RWPE1 (cell line): ENCODE measurements at regions not wholly inside any gene's neighbourhood (a gene's known extent, or its start where the extent isn't known, plus 50 kb on each side); places are given as distances from the start of the nearest gene placed in this dataset.

Experiments
- CTCF ChIA-PET: fragments of 350-600 bp; sonication (Branson Sonifier 250); formaldehyde crosslinking; extraction: SDS; loops from one replicate; lab custom pipeline; 2021; lab: Yijun Ruan, JAX
- POLR2A ChIA-PET: fragments of 400-600 bp; formaldehyde crosslinking; extraction: SDS; loops from one replicate; lab custom pipeline; 2020; ENCODE audit warnings: antibody characterized with exemption; ENCODE audit not compliant: low non-redundant PET; lab: Yijun Ruan, JAX
- DNase-seq: peaks from one replicate; pipeline ENCODE4 v3.0.0; 2012; ENCODE audit warnings: low spot score
- H3K27ac ChIP-seq: fragments of 450-650 bp; 2 replicates; pipeline ENCODE4 v1.5.1; 2017
- TF ChIP-seq, protein P1 (sequence below): fragments of 450-650 bp; conservative IDR thresholded peaks from 2 replicates; pipeline ENCODE4 v1.5.1; 2017; ENCODE audit warnings: low read depth, mild to moderate bottlenecking

DNA sequence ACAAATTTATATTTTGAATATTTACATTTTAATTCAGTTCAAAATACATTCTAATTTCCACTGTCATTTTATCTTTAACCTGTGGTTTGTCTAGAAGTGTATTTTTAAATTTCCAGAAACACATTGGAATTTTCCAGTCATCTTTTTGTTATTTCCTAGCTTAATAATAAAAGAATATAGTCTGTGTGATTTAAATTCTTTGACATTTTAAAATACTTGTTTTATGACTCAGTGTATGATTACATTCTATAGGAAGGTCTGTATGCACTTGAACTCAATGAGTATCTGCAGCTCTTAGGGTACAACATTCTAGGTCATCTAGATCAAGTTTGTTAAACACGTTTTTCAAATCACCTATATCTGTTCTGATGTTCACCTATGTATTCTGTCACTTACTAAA, 88.3 kb upstream of the MBOAT2 start:
- ChIA-PET POLR2A (interaction anchor here (1.5 kb wide), 1 partner anchor 88 kb away, joined by 3 read pairs; the partner anchor contains the start of gene MBOAT2), CTCF (no interaction called here)
- H3K27ac ChIP-seq = no peak overlapping the region
- TF ChIP-seq, protein P1, sequence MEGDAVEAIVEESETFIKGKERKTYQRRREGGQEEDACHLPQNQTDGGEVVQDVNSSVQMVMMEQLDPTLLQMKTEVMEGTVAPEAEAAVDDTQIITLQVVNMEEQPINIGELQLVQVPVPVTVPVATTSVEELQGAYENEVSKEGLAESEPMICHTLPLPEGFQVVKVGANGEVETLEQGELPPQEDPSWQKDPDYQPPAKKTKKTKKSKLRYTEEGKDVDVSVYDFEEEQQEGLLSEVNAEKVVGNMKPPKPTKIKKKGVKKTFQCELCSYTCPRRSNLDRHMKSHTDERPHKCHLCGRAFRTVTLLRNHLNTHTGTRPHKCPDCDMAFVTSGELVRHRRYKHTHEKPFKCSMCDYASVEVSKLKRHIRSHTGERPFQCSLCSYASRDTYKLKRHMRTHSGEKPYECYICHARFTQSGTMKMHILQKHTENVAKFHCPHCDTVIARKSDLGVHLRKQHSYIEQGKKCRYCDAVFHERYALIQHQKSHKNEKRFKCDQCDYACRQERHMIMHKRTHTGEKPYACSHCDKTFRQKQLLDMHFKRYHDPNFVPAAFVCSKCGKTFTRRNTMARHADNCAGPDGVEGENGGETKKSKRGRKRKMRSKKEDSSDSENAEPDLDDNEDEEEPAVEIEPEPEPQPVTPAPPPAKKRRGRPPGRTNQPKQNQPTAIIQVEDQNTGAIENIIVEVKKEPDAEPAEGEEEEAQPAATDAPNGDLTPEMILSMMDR = no peak
- peak; percentile 38 for DNase-seq

DNA sequence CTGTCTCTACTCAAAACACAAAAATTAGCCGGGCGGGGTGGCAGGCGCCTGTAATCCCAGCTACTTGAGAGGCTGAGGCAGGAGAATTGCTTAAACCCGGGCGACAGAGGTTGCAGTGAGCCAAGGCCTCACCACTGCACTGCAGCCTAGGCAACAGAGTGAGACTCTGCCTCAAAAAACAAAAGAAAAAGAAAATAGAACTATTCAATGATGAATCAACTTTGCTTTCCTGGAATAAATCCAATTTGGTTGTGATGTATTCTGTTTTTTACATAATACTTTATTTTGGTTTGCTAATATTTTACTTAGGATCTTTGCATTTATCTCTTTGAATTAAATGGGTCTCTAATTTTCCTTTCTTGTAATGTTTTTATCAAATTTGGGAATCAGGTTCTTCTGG, 86.3 kb upstream of the MBOAT2 start:
- TF ChIP-seq, protein P1 = no peak
- H3K27ac ChIP-seq = no peak overlapping the region
- CTCF ChIA-PET = no interaction called here
- POLR2A ChIA-PET = no interaction called here
- no peak for DNase-seq

DNA sequence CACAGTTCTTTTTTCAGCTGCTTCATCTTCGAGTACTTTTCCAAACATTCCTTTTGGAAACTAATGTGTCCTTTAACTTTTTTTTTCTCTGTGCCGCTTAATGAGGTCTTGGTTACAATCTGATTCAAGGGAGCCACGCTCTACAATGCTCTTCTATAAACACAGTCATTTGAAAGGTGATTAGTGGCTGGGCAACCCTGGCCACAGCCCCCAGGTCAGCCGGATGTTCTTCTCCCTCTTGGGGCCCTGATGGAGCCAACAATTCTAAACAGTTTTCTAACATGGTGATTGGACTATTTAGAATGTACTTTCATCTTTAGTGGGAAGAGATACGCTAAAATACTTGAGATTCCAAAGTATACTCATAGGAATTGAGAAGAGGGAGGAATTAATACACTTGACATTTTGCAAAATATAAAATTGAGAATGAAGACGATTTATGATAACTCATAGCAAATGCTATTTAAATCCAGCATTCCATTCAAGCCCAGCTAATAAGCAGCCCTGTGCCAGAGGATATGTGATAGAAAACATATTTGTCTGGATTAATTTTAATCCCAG, 83.7 kb upstream of the MBOAT2 start:
- POLR2A ChIA-PET = no interaction called here
- CTCF ChIA-PET = no interaction called here
- no peak overlapping the region for H3K27ac ChIP-seq
- DNase-seq = no peak
- TF ChIP-seq, protein P1 = no peak

DNA sequence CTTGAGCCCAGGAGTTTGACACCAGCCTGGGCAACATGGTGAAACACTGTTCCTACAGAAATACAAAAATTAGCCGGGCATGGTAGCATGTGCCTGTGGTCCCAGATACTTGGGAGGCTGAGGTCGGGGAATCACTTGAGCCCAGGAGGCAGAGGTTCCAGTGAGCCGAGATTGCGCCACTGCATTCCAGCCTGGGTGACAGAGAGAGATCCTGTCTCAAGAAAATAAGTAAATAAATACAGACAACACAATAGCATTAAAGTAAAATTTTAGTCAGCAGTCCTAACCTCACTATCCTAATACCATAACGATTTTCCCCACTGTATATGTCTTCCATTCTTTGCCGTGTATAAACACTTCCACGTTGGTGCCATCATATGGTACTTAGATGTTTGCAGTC, 83.0 kb upstream of the MBOAT2 start:
- no peak overlapping the region for H3K27ac ChIP-seq
- DNase-seq = no peak
- POLR2A ChIA-PET = no interaction called here
- TF ChIP-seq, protein P1 = no peak
- CTCF ChIA-PET = no interaction called here

DNA sequence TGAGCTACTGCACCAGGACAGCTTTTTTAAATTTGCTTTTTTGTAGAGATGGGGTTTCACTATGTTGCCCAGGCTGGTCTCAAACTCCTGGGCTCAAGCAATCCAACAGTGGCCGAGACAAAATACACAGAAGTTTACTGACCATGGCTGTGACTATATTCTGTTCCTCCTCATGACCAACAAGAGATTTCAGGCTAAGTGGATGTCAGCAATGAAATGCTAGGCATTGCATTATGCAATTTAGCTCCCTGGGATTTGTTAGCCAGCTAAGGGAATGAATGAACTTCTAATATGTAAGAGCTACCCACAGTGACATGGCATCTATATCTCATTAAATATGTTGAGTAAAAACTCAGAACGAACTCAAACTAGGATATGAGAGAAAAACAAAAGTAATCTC, 81.9 kb upstream of the MBOAT2 start:
- DNase-seq = no peak
- no peak overlapping the region for H3K27ac ChIP-seq
- POLR2A ChIA-PET = interaction anchor here (0.5 kb wide), 1 partner anchor 73 kb away, joined by 6 read pairs; no protein-coding TSS in a partner anchor
- CTCF ChIA-PET = interaction anchor here (0.5 kb wide), 1 partner anchor 1438 kb away, joined by 3 read pairs; no protein-coding TSS in a partner anchor
- TF ChIP-seq, protein P1 = no peak

DNA sequence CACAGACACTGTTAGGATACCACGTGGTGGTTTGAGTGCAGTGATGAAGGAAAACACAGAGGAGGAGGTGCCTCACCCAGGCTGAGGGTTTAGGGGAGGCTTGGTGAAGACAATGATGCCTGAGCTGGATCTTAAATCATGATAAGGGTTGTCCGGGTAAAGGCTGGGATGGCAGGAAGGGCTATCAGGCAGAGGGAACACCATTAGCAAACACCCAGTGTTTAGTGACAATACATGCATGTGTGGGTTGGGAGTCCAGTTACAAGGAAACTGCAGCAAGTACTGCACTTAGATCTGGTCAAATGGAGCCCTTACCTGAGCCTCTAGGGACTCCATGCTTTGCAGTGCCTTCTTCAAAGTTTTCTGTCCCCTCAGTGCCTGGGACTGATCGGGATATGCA, 79.8 kb upstream of the MBOAT2 start:
- POLR2A ChIA-PET = no interaction called here
- no peak overlapping the region for H3K27ac ChIP-seq
- CTCF ChIA-PET = no interaction called here
- TF ChIP-seq, protein P1 = no peak
- DNase-seq = no peak
